GM12878 (cell line): ENCODE measurements at regions not wholly inside any gene's neighbourhood (a gene's known extent, or its start where the extent isn't known, plus 50 kb on each side); places are given as distances from the start of the nearest gene placed in this dataset.

Experiments
- ATAC-seq: fragments of 200-7000 bp; cut with Tn5 transposase; 3 replicates; pipeline ENCODE4 v1.9.1; 2020; ENCODE audit warnings: mild to moderate bottlenecking, moderate library complexity
- BruUV-seq: library from RNA; stranded (reverse); fragments of 400-500 nt; replicated peaks from 2 replicates; lab custom pipeline; 2021; lab: Mats Ljungman, UMichigan
- CTCF ChIA-PET: fragments of 300-600 bp; sonication (Branson Sonifier 250); formaldehyde crosslinking; extraction: SDS; loops from one replicate; lab custom pipeline; 2021; ENCODE audit warnings: inconsistent platforms; lab: Yijun Ruan, JAX
- POLR2A ChIA-PET: fragments of 350-600 bp; formaldehyde crosslinking; extraction: SDS; loops from one replicate; lab custom pipeline; 2021; ENCODE audit warnings: inconsistent platforms; lab: Charles Lee
- RAD21 ChIA-PET: fragments of 300-600 bp; sonication (Branson Sonifier 250); formaldehyde crosslinking; loops from one replicate; lab custom pipeline; 2023; ENCODE audit warnings: antibody characterized with exemption; ENCODE audit not compliant: unreplicated experiment; lab: Charles Lee
- SMC1A ChIA-PET: fragments of 300-600 bp; sonication (Branson Sonifier 250); formaldehyde crosslinking; loops from one replicate; lab custom pipeline; 2023; ENCODE audit not compliant: unreplicated experiment, uncharacterized antibody; lab: Charles Lee
- DNase-seq: peaks from one replicate; pipeline ENCODE4 v3.0.0-alpha.2; 2011; ENCODE audit warnings: low read depth, low spot score
- FAIRE-seq: peaks from 3 replicates; lab custom pipeline; 2011; peaks lifted over from hg19 to GRCh38; lab: Jason Lieb, UNC
- H2AFZ ChIP-seq: 2 replicates; pipeline ENCODE4 v1.6.0; 2011; ENCODE audit warnings: low read depth, low read length, control low read depth; ENCODE audit not compliant: control insufficient read depth
- H3K27ac ChIP-seq: 2 replicates; pipeline ENCODE4 v1.5.1; 2011; ENCODE audit warnings: control low read depth; ENCODE audit not compliant: control insufficient read depth, insufficient read depth
- H3K27me3 ChIP-seq, 2 experiments: replicated peaks in 1 of 2; 2 replicates each; pipeline versions ENCODE4 v1.6.0 to v1.6.1; 2011; ENCODE audit warnings: low read length in 1 of 2; ENCODE audit not compliant: control insufficient read depth in 2 of 2, insufficient read depth in 2 of 2
- H3K36me3 ChIP-seq, 2 experiments: 2 replicates each; pipeline ENCODE4 v1.5.1; 2011; ENCODE audit warnings: low read length in 1 of 2; ENCODE audit not compliant: control insufficient read depth in 2 of 2, insufficient read depth in 2 of 2
- H3K4me1 ChIP-seq: 2 replicates; pipeline ENCODE4 v1.6.1; 2011; ENCODE audit warnings: mild to moderate bottlenecking, low read length, moderate library complexity, mixed read lengths; ENCODE audit not compliant: control insufficient read depth, insufficient read depth
- H3K4me2 ChIP-seq: 2 replicates; pipeline ENCODE4 v1.6.0; 2011; ENCODE audit warnings: control low read depth; ENCODE audit not compliant: control insufficient read depth, insufficient read depth
- H3K4me3 ChIP-seq: fragments of 200-600 bp; sonication (generic); 2 replicates; pipeline ENCODE4 v1.5.1; 2016
- H3K79me2 ChIP-seq: 2 replicates; pipeline ENCODE4 v1.6.0; 2011; ENCODE audit warnings: low read length; ENCODE audit not compliant: control insufficient read depth, insufficient read depth
- H3K9ac ChIP-seq: 2 replicates; pipeline ENCODE4 v1.8.0; 2011; ENCODE audit warnings: low read length, control low read depth, mixed read lengths; ENCODE audit not compliant: control insufficient read depth, insufficient read depth
- H3K9me3 ChIP-seq: replicated peaks from 3 replicates; pipeline ENCODE4 v1.5.1; 2011; ENCODE audit warnings: mild to moderate bottlenecking, low read length; ENCODE audit not compliant: control insufficient read depth, insufficient read depth
- H4K20me1 ChIP-seq: 2 replicates; pipeline ENCODE4 v1.6.0; 2011; ENCODE audit not compliant: control insufficient read depth, insufficient read depth
- ATF7 ChIP-seq: fragments of 450-650 bp; IDR thresholded peaks from 2 replicates; pipeline ENCODE4 v1.6.1; 2016; ENCODE audit warnings: low read depth, mild to moderate bottlenecking
- CEBPZ ChIP-seq: fragments of 150-350 bp; IDR thresholded peaks from 2 replicates; pipeline ENCODE4 v1.6.1; 2016; ENCODE audit warnings: low read depth, low read length
- CHD1 ChIP-seq: IDR thresholded peaks from 2 replicates; pipeline ENCODE4 v1.6.1; 2012; ENCODE audit warnings: low read depth, low read length, improper control_type of control experiment
- E2F4 ChIP-seq: IDR thresholded peaks from 2 replicates; pipeline ENCODE4 v1.6.1; 2012; ENCODE audit warnings: low read depth, low read length, improper control_type of control experiment
- EED ChIP-seq: sonication (generic); IDR thresholded peaks from 2 replicates; pipeline ENCODE4 v1.6.1; 2016; ENCODE audit warnings: antibody characterized with exemption, low read depth
- ESRRA ChIP-seq: IDR thresholded peaks from 2 replicates; pipeline ENCODE4 v1.6.1; 2012; ENCODE audit warnings: mild to moderate bottlenecking, low read length, improper control_type of control experiment
- FOXK2 ChIP-seq: fragments of 450-650 bp; IDR thresholded peaks from 2 replicates; pipeline ENCODE4 v1.6.1; 2017; ENCODE audit warnings: mild to moderate bottlenecking, moderate library complexity
- GABPA ChIP-seq: IDR thresholded peaks from 2 replicates; pipeline ENCODE4 v1.6.1; 2014; ENCODE audit warnings: antibody characterized with exemption, low read depth, mild to moderate bottlenecking, inconsistent platforms
- IRF3 ChIP-seq: fragments of 450-650 bp; IDR thresholded peaks from 2 replicates; pipeline ENCODE4 v1.6.1; 2014; ENCODE audit warnings: mild to moderate bottlenecking
- LARP7 ChIP-seq: fragments of 450-650 bp; IDR thresholded peaks from 2 replicates; pipeline ENCODE4 v1.6.1; 2017; ENCODE audit warnings: mild to moderate bottlenecking
- NFYB ChIP-seq: IDR thresholded peaks from 2 replicates; pipeline ENCODE4 v1.6.1; 2011; ENCODE audit warnings: low read depth, mild to moderate bottlenecking, low read length, improper control_type of control experiment, moderate library complexity; ENCODE audit not compliant: insufficient read depth
- PBX3 ChIP-seq: IDR thresholded peaks from 2 replicates; pipeline ENCODE4 v1.6.1; 2011; ENCODE audit warnings: mild to moderate bottlenecking, low read depth, low read length, moderate library complexity; ENCODE audit not compliant: insufficient replicate concordance
- RUNX3 ChIP-seq: IDR thresholded peaks from 2 replicates; pipeline ENCODE4 v1.6.1; 2012; ENCODE audit warnings: low read length, inconsistent platforms
- SPI1 ChIP-seq: IDR thresholded peaks from 2 replicates; pipeline ENCODE4 v1.6.1; 2011; ENCODE audit warnings: low read depth, mild to moderate bottlenecking, low read length, moderate library complexity, borderline replicate concordance; ENCODE audit not compliant: insufficient read depth
- USF2 ChIP-seq: IDR thresholded peaks from 2 replicates; pipeline ENCODE4 v1.6.1; 2011; ENCODE audit warnings: low read depth, low read length, improper control_type of control experiment, borderline replicate concordance
- ZNF207 ChIP-seq: fragments of 450-650 bp; IDR thresholded peaks from 2 replicates; pipeline ENCODE4 v1.6.1; 2014; ENCODE audit warnings: antibody characterized with exemption, mild to moderate bottlenecking, borderline replicate concordance
- ZNF24 ChIP-seq: fragments of 450-650 bp; IDR thresholded peaks from 2 replicates; pipeline ENCODE4 v1.6.1; 2017; ENCODE audit warnings: antibody characterized with exemption, mild to moderate bottlenecking
- ZNF274 ChIP-seq: IDR thresholded peaks from one replicate; pipeline ENCODE4 v1.8.0; 2011; ENCODE audit not compliant: insufficient read length, insufficient read depth
- in situ Hi-C: fragments of 300-500 bp; cut with MboI; formaldehyde crosslinking; loops from 9 replicates; pipeline ENCODE4 v1.14.3; 2018; ENCODE audit warnings: mixed read lengths
- intact Hi-C: fragments of 100-400 bp; cut with micrococcal nuclease; formaldehyde crosslinking; loops from one replicate; pipeline ENCODE4 v1.14.2; 2022; ENCODE audit not compliant: unreplicated experiment

GRCh38 chr21:16851054-16851453 lies 661.8 kb upstream of the CXADR start (continued):
- TF ChIP-seq CEBPZ (no peak), USF2 (no peak)

GRCh38 chr21:16855164-16855667 lies 657.6 kb upstream of the CXADR start:
- DNase-seq, result no peak
- no peak for FAIRE-seq
- ChIA-PET POLR2A (no interaction called here), RAD21 (no interaction called here), SMC1A (no interaction called here), CTCF (interaction anchor here (0.7 kb wide), 1 partner anchor 17 kb away, joined by 3 read pairs; no protein-coding TSS in a partner anchor)
- no TSS peak for BruUV-seq
- Histone ChIP-seq H3K79me2 (no peaks in the 10 kb centered on the region), H3K4me3 (no peak overlapping the region), H3K4me2 (no peak overlapping the region), H3K27ac (no peak overlapping the region), H3K4me1 (no peaks in the 10 kb centered on the region), H3K27me3 (no peaks in the 10 kb centered on the region), H3K36me3 (no peaks in the 10 kb centered on the region), H2AFZ (no peak overlapping the region), H3K9me3 (no peaks in the 10 kb centered on the region), H4K20me1 (no peaks in the 10 kb centered on the region), H3K9ac (no peak overlapping the region)
- in situ Hi-C loops, result no loop called here
- ATAC-seq, result no peak
- intact Hi-C loops, result no loop called here
- TF ChIP-seq E2F4 (no peak), ZNF24 (no peak), IRF3 (no peak), FOXK2 (no peak), ESRRA (no peak), ZNF274 (no peak), PBX3 (no peak), SPI1 (no peak), ATF7 (no peak), ZNF207 (no peak), RUNX3 (no peak), CHD1 (no peak), NFYB (no peak), EED (no peak), GABPA (no peak), LARP7 (no peak)
